ENCODE measurements at regions not wholly inside any gene's neighbourhood (a gene's known extent, or its start where the extent isn't known, plus 50 kb on each side); places are given as distances from the start of the nearest gene placed in this dataset.

- Histone ChIP-seq H3K9me3 (ENCODE audit: control insufficient read depth, insufficient read depth, low read depth, low read length) (no peaks in the 10 kb centered on the region), H3K27ac (ENCODE audit: insufficient read depth, low read length) (no peak overlapping the region), H3K79me2 (ENCODE audit: control insufficient read depth, insufficient read depth, low read length) (no peaks in the 10 kb centered on the region), H3K4me2 (ENCODE audit: extremely low read depth, insufficient read depth, low read length) (no peak overlapping the region), H3K4me3 (replicated peaks in 1 of 4; ENCODE audit: control extremely low read depth in 1 of 4, insufficient read depth in 1 of 4, low read depth in 3 of 4, low read length in 4 of 4) (no peak overlapping the region), H4K20me1 (ENCODE audit: control insufficient read depth, extremely low read depth, insufficient read depth, low read length) (no peaks in the 10 kb centered on the region), H2AFZ (ENCODE audit: low read length) (no peak overlapping the region), H3K36me3 (ENCODE audit: control insufficient read depth, insufficient read depth, low read length) (no peaks in the 10 kb centered on the region), H3K9ac (ENCODE audit: insufficient read depth, low read length) (no peak overlapping the region), H3K4me1 (ENCODE audit: control insufficient read depth, extremely low read depth, insufficient read depth, low read length) (no peaks in the 10 kb centered on the region), H3K27me3 (ENCODE audit: control insufficient read depth, insufficient read depth, low read length) (no peaks in the 10 kb centered on the region)
- no peak for TF ChIP-seq EZH2 (IDR thresholded peaks at IDR 0.05; ENCODE audit: low read length, missing control alignments)
- TF ChIP-seq CTCF (conservative IDR thresholded peaks at IDR 0.05 in 1 of 2, IDR thresholded peaks at IDR 0.05 in 1 of 2; ENCODE audit: low read depth in 1 of 2, low read length in 2 of 2) = no peak
- no peak for DNase-seq (ENCODE audit: low read depth in 2 of 2)
Observed at GRCh38 chr5:124433170-124433569, 313.3 kb downstream of the ZNF608 start.

GRCh38 chr5:124421584-124421983, 324.9 kb downstream of the ZNF608 start:
- Histone ChIP-seq H3K4me1 (ENCODE audit: control insufficient read depth, extremely low read depth, insufficient read depth, low read length) (no peaks in the 10 kb centered on the region), H3K79me2 (ENCODE audit: control insufficient read depth, insufficient read depth, low read length) (no peaks in the 10 kb centered on the region), H3K4me2 (ENCODE audit: extremely low read depth, insufficient read depth, low read length) (no peak overlapping the region), H3K27ac (ENCODE audit: insufficient read depth, low read length) (no peak overlapping the region), H3K36me3 (ENCODE audit: control insufficient read depth, insufficient read depth, low read length) (no peaks in the 10 kb centered on the region), H3K27me3 (ENCODE audit: control insufficient read depth, insufficient read depth, low read length) (no peaks in the 10 kb centered on the region), H4K20me1 (ENCODE audit: control insufficient read depth, extremely low read depth, insufficient read depth, low read length) (no peaks in the 10 kb centered on the region), H3K9me3 (ENCODE audit: control insufficient read depth, insufficient read depth, low read depth, low read length) (no peaks in the 10 kb centered on the region), H2AFZ (ENCODE audit: low read length) (no peak overlapping the region), H3K4me3 (replicated peaks in 1 of 4; ENCODE audit: control extremely low read depth in 1 of 4, insufficient read depth in 1 of 4, low read depth in 3 of 4, low read length in 4 of 4) (no peak overlapping the region), H3K9ac (ENCODE audit: insufficient read depth, low read length) (no peak overlapping the region)
- DNase-seq (ENCODE audit: low read depth in 2 of 2) = no peak
- TF ChIP-seq CTCF (conservative IDR thresholded peaks at IDR 0.05 in 1 of 2, IDR thresholded peaks at IDR 0.05 in 1 of 2; ENCODE audit: low read depth in 1 of 2, low read length in 2 of 2) (no peak), EZH2 (IDR thresholded peaks at IDR 0.05; ENCODE audit: low read length, missing control alignments) (no peak)

DNA sequence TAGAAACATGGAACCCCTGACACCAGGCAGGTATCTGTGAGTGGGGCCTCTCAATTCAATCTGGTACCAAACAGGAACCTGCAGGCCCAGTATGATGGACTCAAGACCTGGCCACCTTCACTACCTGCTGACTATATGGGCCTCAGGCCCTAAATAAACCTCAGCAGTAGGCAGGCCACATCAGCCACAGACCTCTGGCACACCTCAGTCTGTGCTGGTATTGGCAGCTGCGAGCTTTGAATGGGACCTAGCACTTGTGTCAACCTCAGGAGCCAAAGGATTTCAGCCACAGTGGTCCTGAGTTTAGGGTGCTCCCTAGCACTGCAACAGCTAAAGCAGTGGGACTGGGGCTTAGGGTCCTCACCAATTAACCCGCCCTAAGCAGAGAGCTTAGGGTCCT, 325.5 kb downstream of the ZNF608 start:
- Histone ChIP-seq H3K27ac (ENCODE audit: insufficient read depth, low read length) (no peak overlapping the region), H3K36me3 (ENCODE audit: control insufficient read depth, insufficient read depth, low read length) (no peaks in the 10 kb centered on the region), H4K20me1 (ENCODE audit: control insufficient read depth, extremely low read depth, insufficient read depth, low read length) (no peaks in the 10 kb centered on the region), H3K4me1 (ENCODE audit: control insufficient read depth, extremely low read depth, insufficient read depth, low read length) (no peaks in the 10 kb centered on the region), H3K4me3 (replicated peaks in 1 of 4; ENCODE audit: control extremely low read depth in 1 of 4, insufficient read depth in 1 of 4, low read depth in 3 of 4, low read length in 4 of 4) (no peak overlapping the region), H3K9ac (ENCODE audit: insufficient read depth, low read length) (no peak overlapping the region), H3K79me2 (ENCODE audit: control insufficient read depth, insufficient read depth, low read length) (no peaks in the 10 kb centered on the region), H2AFZ (ENCODE audit: low read length) (no peak overlapping the region), H3K9me3 (ENCODE audit: control insufficient read depth, insufficient read depth, low read depth, low read length) (no peaks in the 10 kb centered on the region), H3K4me2 (ENCODE audit: extremely low read depth, insufficient read depth, low read length) (no peak overlapping the region), H3K27me3 (ENCODE audit: control insufficient read depth, insufficient read depth, low read length) (no peaks in the 10 kb centered on the region)
- no peak for DNase-seq (ENCODE audit: low read depth in 2 of 2)
- no peak for TF ChIP-seq EZH2 (IDR thresholded peaks at IDR 0.05; ENCODE audit: low read length, missing control alignments)
- TF ChIP-seq CTCF (conservative IDR thresholded peaks at IDR 0.05 in 1 of 2, IDR thresholded peaks at IDR 0.05 in 1 of 2; ENCODE audit: low read depth in 1 of 2, low read length in 2 of 2) = no peak

All from fibroblast of lung (primary cell).